ENCODE measurements at regions not wholly inside any gene's neighbourhood (a gene's known extent, or its start where the extent isn't known, plus 50 kb on each side); places are given as distances from the start of the nearest gene placed in this dataset.
"Not testable (repeated sequence)": the region's sequence is repeated elsewhere in the genome, so short reads cannot be mapped to it uniquely, and the experiment has no call there.

DNA sequence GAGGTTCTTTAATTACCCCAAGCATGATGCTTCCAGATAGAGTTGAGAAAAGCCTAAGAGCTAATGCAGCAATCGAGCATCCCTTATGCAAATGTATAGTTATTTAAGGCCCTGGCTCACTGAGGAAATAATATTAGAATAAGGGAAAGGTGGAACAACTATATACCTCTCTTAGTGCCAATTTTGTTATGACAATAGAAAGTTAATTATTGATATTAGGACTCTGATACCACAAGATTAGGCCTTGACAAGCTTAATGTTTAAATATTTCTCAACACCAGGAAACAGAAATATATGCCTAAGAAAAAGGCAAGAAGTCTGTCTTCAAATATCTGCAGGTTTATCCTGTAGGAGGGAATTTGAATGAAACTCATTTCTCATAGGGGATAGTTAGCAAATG lies 371.0 kb downstream of the PRELID2 start:
- no peak for DNase-seq
- Mint-ChIP-seq H3K36me3 (no peaks in the 10 kb centered on the region), H3K27ac (no peak overlapping the region), H3K4me3 (no peak overlapping the region), H3K4me1 (no peaks in the 10 kb centered on the region), H3K9me3 (peaks cover 0 to 5% of the 10 kb centered on the region in 2 donors), H3K27me3 (no peaks in the 10 kb centered on the region)
- ATAC-seq (replicated peaks) = no peak

DNA sequence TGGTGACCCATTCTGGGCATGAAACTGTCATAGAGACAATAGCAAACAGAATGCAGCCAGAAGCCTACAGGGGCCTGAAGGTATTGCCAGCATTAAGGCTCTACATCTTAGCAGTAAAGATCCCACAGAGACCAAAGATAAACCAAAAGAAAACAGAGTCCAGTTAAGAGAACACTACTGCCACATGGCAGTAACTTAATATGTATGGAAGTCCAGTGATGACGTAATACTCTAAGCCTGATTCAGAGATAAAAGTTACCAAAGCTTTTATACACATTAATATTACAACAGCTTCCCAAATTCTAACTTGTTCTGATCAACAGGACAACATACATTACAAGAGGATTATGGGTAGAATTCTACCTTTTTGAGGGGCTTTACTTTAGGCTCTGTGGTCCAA lies 371.5 kb downstream of the PRELID2 start:
- no peaks in the 10 kb centered on the region for H3K27me3 Mint-ChIP-seq
- H3K4me1 Mint-ChIP-seq = no peaks in the 10 kb centered on the region
- H3K9me3 Mint-ChIP-seq = peaks cover 0 to 5% of the 10 kb centered on the region in 2 donors
- ATAC-seq (replicated peaks) (no peak), DNase-seq (no peak)
- H3K27ac Mint-ChIP-seq = no peak overlapping the region
- H3K36me3 Mint-ChIP-seq = no peaks in the 10 kb centered on the region
- H3K4me3 Mint-ChIP-seq = no peak overlapping the region

GRCh38 chr5:145462525-145462924 lies 372.6 kb downstream of the PRELID2 start:
- H3K27me3 Mint-ChIP-seq = no peaks in the 10 kb centered on the region

DNA sequence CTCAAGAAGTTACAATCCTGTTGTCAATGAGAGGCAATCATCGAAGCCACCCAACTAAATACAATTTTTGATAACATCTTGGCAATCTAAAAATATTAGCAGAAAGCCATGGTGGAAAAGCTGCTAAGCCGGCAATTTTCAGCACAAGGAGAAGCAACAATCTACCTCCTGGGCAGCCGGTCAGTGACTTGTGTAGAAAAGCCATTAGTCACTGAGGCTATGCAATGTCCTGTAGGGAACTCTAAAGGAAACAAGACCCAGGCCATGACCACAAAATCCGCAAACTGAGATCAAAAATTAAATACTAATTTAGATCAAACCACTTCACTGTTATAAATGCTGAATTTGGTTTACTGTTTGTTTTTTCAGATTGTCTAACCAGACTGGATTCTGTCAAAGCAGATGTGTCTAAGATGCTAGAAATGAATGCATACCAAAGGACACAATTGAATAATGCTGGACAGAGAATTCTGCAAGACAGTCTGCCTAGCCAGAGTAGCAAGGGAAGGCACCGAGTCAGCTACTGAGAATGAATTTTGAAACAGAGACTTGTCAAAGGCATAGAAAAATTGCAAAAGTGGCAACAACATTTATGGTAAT lies 384.8 kb downstream of the PRELID2 start:
- Mint-ChIP-seq H3K27ac (no peak overlapping the region), H3K4me3 (no peak overlapping the region), H3K36me3 (no peaks in the 10 kb centered on the region), H3K4me1 (no peaks in the 10 kb centered on the region), H3K27me3 (no peaks in the 10 kb centered on the region), H3K9me3 (peaks cover 5 to 6% of the 10 kb centered on the region in 2 donors)
- ATAC-seq (replicated peaks) (no peak), DNase-seq (no peak)

More at GRCh38 chr5:145462525-145462924, 372.6 kb downstream of the PRELID2 start:
- DNase-seq = no peak
- ATAC-seq (replicated peaks) = no peak
- H3K4me3 Mint-ChIP-seq = no peak overlapping the region
- H3K27ac Mint-ChIP-seq = no peak overlapping the region
- H3K4me1 Mint-ChIP-seq = no peaks in the 10 kb centered on the region
- H3K36me3 Mint-ChIP-seq = no peaks in the 10 kb centered on the region
- H3K9me3 Mint-ChIP-seq = peaks cover 0 to 5% of the 10 kb centered on the region in 2 donors

DNA sequence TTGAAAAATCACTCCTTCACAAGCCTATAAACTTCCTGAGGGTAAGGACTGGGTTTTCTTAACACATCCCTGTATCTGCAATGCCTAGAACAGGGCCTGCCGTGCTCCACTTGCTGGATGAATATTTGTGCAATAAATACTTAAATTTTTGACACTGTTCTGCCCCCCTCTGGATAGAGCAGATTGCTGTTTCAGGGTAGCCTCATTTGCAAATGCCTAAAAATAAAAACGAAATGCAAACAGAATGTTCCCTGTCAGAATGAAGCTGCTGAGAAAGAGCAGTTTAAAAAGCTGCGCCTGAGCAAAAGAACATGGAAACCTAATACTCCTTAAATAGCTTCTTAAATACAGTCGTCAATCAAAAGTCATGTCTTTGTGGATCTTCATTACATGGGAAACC lies 385.3 kb downstream of the PRELID2 start:
- no peaks in the 10 kb centered on the region for H3K27me3 Mint-ChIP-seq
- peaks cover 5 to 8% of the 10 kb centered on the region in 2 donors for H3K9me3 Mint-ChIP-seq
- no peaks in the 10 kb centered on the region for H3K4me1 Mint-ChIP-seq
- H3K36me3 Mint-ChIP-seq = no peaks in the 10 kb centered on the region
- no peak overlapping the region for H3K4me3 Mint-ChIP-seq
- no peak overlapping the region for H3K27ac Mint-ChIP-seq
- DNase-seq (no peak), ATAC-seq (replicated peaks) (no peak)

DNA sequence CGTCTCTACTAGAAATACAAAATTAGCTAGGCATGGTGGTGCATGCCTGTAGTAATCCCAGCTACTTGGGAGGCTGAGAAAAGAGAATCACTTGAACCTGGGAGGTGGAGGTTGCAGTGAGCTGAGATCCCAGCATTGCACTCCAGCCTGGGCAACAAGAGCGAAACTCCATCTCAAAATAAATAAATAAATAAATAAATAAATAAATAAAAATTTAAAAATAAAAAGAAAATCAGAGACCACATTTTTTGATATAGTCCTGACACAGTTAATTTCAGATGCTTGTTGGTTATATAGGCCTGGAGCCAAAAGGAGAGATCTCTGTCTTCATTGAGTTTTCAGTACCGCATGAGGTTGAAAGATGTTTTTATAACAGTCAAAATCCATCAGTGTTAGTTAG lies 388.3 kb downstream of the PRELID2 start:
- H3K4me3 Mint-ChIP-seq; ATAC-seq (replicated peaks); H3K9me3 Mint-ChIP-seq; H3K27ac Mint-ChIP-seq; H3K4me1 Mint-ChIP-seq; H3K27me3 Mint-ChIP-seq; H3K36me3 Mint-ChIP-seq; DNase-seq: not testable (repeated sequence)

DNA sequence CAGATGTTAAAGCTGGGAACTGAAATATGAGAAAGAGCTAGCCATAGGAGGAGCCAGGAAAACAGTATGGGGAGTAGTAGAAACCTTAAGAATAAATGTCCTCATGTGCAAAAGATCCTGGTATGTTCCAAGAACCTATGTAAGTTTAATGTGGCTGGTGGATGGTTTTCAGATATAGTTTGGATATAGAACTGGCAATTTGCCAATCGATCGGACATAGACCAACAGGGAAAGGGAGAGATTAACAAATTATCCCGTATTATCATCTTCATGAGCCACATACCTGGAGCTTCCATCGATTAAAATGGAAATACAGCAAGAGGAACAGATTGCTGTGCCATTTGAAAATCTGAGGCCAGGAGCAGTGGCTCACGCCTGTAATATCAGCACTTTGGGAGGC lies 388.7 kb downstream of the PRELID2 start:
- H3K36me3 Mint-ChIP-seq = no peaks in the 10 kb centered on the region
- H3K27me3 Mint-ChIP-seq = no peaks in the 10 kb centered on the region
- ATAC-seq (replicated peaks) = no peak
- DNase-seq = no peak
- no peak overlapping the region for H3K4me3 Mint-ChIP-seq
- no peaks in the 10 kb centered on the region for H3K4me1 Mint-ChIP-seq
- H3K27ac Mint-ChIP-seq = no peak overlapping the region
- peaks cover 5 to 7% of the 10 kb centered on the region in 2 donors for H3K9me3 Mint-ChIP-seq

DNA sequence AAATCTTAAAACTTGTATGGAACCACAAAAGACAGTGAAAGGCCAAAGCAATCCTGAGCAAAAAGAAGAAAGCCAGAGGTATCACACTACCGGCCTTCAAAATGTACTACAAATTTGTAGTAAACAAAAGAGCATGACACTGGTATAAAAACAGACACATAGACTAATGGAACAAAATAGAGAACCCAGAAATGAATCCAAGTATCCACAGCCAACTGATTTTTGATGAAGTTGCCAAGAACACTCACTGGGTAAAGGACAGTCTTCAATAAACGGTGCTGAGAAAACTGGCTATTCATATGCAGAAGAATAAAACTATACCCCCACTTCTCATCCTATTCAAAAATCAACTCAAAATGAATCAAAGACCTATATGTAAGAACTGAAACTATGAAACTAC lies 390.1 kb downstream of the PRELID2 start:
- no peak for ATAC-seq (replicated peaks)
- Mint-ChIP-seq H3K4me3 (no peak overlapping the region), H3K27me3 (no peaks in the 10 kb centered on the region), H3K36me3 (no peaks in the 10 kb centered on the region), H3K9me3 (peaks cover 5 to 9% of the 10 kb centered on the region in 2 donors), H3K27ac (no peak overlapping the region), H3K4me1 (no peaks in the 10 kb centered on the region)
- DNase-seq = no peak

DNA sequence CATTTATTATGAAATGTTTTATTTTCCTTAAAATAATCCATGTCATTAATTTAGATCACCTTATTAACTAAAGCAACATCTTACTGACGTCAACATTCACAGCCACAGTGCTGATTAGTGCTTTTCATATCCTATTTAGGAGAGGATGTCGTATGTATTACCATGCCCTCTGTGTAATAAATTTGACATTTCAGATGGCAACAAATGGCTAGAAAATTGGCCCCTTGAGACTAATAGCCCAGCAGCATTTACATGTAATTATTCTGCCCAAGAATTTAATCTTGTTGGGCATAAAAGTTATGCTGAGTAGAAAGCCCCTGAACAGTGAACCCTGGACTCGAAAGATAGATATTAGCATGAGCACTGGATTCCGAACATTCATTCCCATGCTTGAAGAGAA lies 391.2 kb downstream of the PRELID2 start:
- Mint-ChIP-seq H3K4me3 (no peak overlapping the region), H3K27ac (no peak overlapping the region), H3K27me3 (no peaks in the 10 kb centered on the region), H3K9me3 (peaks cover 4 to 6% of the 10 kb centered on the region in 2 donors), H3K4me1 (no peaks in the 10 kb centered on the region), H3K36me3 (no peaks in the 10 kb centered on the region)
- DNase-seq = no peak
- no peak for ATAC-seq (replicated peaks)

DNA sequence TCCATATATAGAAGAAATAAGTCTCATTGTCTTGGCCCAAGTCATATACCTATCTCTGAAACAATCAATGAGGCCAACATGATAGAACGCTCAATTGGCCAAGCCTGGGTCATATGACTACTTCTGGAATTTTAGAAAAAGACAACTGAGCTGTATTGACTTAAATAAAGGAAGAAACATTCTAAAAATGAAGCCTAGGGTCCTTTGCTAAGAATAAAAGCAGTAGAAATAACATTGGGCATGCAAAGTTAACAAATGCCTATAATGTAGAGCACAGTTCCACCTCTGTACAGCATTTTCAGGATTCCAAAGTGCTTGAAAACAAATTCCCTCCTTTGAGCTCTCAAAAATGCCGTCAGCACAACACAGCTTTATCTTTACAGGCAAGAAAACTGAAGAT lies 391.8 kb downstream of the PRELID2 start:
- no peaks in the 10 kb centered on the region for H3K27me3 Mint-ChIP-seq
- H3K27ac Mint-ChIP-seq = no peak overlapping the region
- no peaks in the 10 kb centered on the region for H3K36me3 Mint-ChIP-seq
- DNase-seq = no peak
- H3K4me1 Mint-ChIP-seq = no peaks in the 10 kb centered on the region
- H3K4me3 Mint-ChIP-seq = no peak overlapping the region
- H3K9me3 Mint-ChIP-seq = peaks cover 4 to 8% of the 10 kb centered on the region in 2 donors
- no peak for ATAC-seq (replicated peaks)

- not testable (repeated sequence) for H3K9me3 Mint-ChIP-seq; DNase-seq; ATAC-seq (replicated peaks); H3K27me3 Mint-ChIP-seq; H3K27ac Mint-ChIP-seq; H3K4me1 Mint-ChIP-seq; H3K36me3 Mint-ChIP-seq; H3K4me3 Mint-ChIP-seq
Measured at GRCh38 chr5:145442661-145443060, 392.5 kb downstream of the PRELID2 start.

DNA sequence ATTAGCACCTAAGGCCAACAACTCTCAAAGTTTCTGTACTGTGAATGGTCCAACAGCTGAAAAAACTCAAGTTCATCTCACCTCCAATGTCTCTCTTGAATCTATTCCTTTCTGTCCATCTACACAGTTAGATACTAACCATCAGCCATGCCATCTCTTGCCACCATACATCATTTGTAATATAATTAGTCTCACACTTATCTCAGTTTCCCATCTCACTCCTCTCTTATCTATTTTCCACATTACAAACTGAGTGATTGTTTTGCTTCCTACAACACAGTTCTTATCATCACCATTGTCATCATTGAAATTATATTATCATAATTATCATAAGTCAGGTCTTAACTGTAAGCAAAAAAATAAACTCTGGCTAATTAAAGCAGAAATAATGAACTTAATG lies 393.9 kb downstream of the PRELID2 start:
- Mint-ChIP-seq H3K27me3 (no peaks in the 10 kb centered on the region), H3K27ac (no peak overlapping the region), H3K9me3 (peaks cover 4 to 11% of the 10 kb centered on the region in 2 donors), H3K4me3 (no peak overlapping the region), H3K36me3 (no peaks in the 10 kb centered on the region), H3K4me1 (no peaks in the 10 kb centered on the region)
- DNase-seq (no peak), ATAC-seq (replicated peaks) (no peak)

GRCh38 chr5:145437627-145438026 lies 397.5 kb downstream of the PRELID2 start:
- no peak for ATAC-seq (replicated peaks)
- Mint-ChIP-seq H3K27ac (no peak overlapping the region), H3K36me3 (no peaks in the 10 kb centered on the region), H3K4me1 (no peaks in the 10 kb centered on the region), H3K27me3 (no peaks in the 10 kb centered on the region), H3K9me3 (peaks cover 8 to 9% of the 10 kb centered on the region in 2 donors), H3K4me3 (no peak overlapping the region)
- no peak for DNase-seq

GRCh38 chr5:145433077-145433476 lies 402.1 kb downstream of the PRELID2 start:
- Mint-ChIP-seq H3K4me3 (no peak overlapping the region), H3K9me3 (peaks cover 7 to 13% of the 10 kb centered on the region in 2 donors), H3K27me3 (no peaks in the 10 kb centered on the region), H3K27ac (no peak overlapping the region), H3K36me3 (no peaks in the 10 kb centered on the region), H3K4me1 (no peaks in the 10 kb centered on the region)
- DNase-seq (no peak), ATAC-seq (replicated peaks) (peak in 1 of 2 donors; percentile 29)

DNA sequence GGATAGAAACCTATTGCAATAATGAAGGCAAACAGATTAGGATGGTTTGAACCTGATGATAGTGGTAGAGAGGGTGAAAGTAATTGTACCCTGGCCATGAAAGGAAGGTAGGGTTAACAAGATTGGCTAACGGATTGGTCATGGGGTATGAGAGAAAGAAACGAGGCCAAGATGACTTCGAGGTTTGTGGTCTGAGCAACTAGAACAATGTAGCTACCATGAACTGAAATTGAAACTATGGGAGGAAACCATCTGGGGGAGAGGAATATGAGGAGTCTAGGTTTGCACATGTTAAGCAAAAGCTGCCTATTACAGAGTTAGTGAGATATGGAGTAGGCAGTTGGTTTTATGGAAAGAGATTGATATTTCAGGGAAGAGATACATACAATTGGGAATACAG lies 406.0 kb downstream of the PRELID2 start:
- DNase-seq (no peak), ATAC-seq (replicated peaks) (no peak)
- H3K9me3 Mint-ChIP-seq = peaks cover 4 to 13% of the 10 kb centered on the region in 2 donors
- no peaks in the 10 kb centered on the region for H3K36me3 Mint-ChIP-seq
- H3K27ac Mint-ChIP-seq = no peak overlapping the region
- H3K4me1 Mint-ChIP-seq = no peaks in the 10 kb centered on the region
- no peaks in the 10 kb centered on the region for H3K27me3 Mint-ChIP-seq
- no peak overlapping the region for H3K4me3 Mint-ChIP-seq

GRCh38 chr5:145408048-145408341 lies 427.1 kb downstream of the PRELID2 start:
- peak overlapping the region; percentile 4 for H3K27ac Mint-ChIP-seq
- H3K27me3 Mint-ChIP-seq = no peaks in the 10 kb centered on the region
- H3K9me3 Mint-ChIP-seq = peaks cover 35 to 39% of the 10 kb centered on the region in 2 donors
- H3K36me3 Mint-ChIP-seq = no peaks in the 10 kb centered on the region
- peak in 1 of 2 donors; percentile 57 for ATAC-seq (replicated peaks)
- no peaks in the 10 kb centered on the region for H3K4me1 Mint-ChIP-seq
- H3K4me3 Mint-ChIP-seq = no peak overlapping the region
- no peak for DNase-seq
